Mesenchymal stem cell (in vitro differentiated cells and primary cell): ENCODE measurements at regions not wholly inside any gene's neighbourhood (a gene's known extent, or its start where the extent isn't known, plus 50 kb on each side); places are given as distances from the start of the nearest gene placed in this dataset.
"Not testable (repeated sequence)": the region's sequence is repeated elsewhere in the genome, so short reads cannot be mapped to it uniquely, and the experiment has no call there.

Source experiments
- DNase-seq: peaks from one replicate; pipeline ENCODE4 v3.0.0-alpha.2; 2013
- H2AFZ ChIP-seq: one replicate; pipeline ENCODE4 v1.6.1; 2013; ENCODE audit warnings: low read depth, mild to moderate bottlenecking, control low read depth, inconsistent platforms, low read length, moderate library complexity
- H2AK5ac ChIP-seq: 2 replicates; pipeline ENCODE4 v1.6.1; 2013; ENCODE audit warnings: low read length, moderate library complexity, mild to moderate bottlenecking, inconsistent platforms; ENCODE audit not compliant: severe bottlenecking
- H2BK120ac ChIP-seq: one replicate; pipeline ENCODE4 v1.6.1; 2013; ENCODE audit warnings: low read depth, mild to moderate bottlenecking, inconsistent platforms, low read length, moderate library complexity
- H2BK12ac ChIP-seq, 2 experiments: one replicate each; pipeline ENCODE4 v1.6.1; 2013; ENCODE audit warnings: inconsistent platforms in 2 of 2, low read length in 2 of 2, mild to moderate bottlenecking in 2 of 2, moderate library complexity in 2 of 2, control low read depth in 1 of 2
- H2BK15ac ChIP-seq: one replicate; pipeline ENCODE4 v1.6.1; 2013; ENCODE audit warnings: mild to moderate bottlenecking, low read depth, inconsistent platforms; ENCODE audit not compliant: poor library complexity, severe bottlenecking
- H2BK5ac ChIP-seq: 2 replicates; pipeline ENCODE4 v1.6.1; 2013; ENCODE audit warnings: low read depth, mild to moderate bottlenecking, low read length, control low read depth, inconsistent platforms; ENCODE audit not compliant: poor library complexity, severe bottlenecking
- H3K14ac ChIP-seq, 2 experiments: one replicate each; pipeline ENCODE4 v1.6.1; 2013; ENCODE audit warnings: inconsistent platforms in 2 of 2, low read length in 2 of 2, control low read depth in 1 of 2, mild to moderate bottlenecking in 1 of 2, moderate library complexity in 1 of 2
- H3K18ac ChIP-seq, 2 experiments: one replicate each; pipeline ENCODE4 v1.6.1; 2013; ENCODE audit warnings: inconsistent platforms in 2 of 2, low read length in 2 of 2, control low read depth in 1 of 2, low read depth in 1 of 2, mild to moderate bottlenecking in 1 of 2
- H3K23ac ChIP-seq, 2 experiments: one replicate each; pipeline ENCODE4 v1.6.1; 2013; ENCODE audit warnings: inconsistent platforms in 2 of 2, low read length in 2 of 2, mild to moderate bottlenecking in 2 of 2, moderate library complexity in 2 of 2, control low read depth in 1 of 2
- H3K27ac ChIP-seq: 2 replicates; pipeline ENCODE4 v1.5.1; 2013; ENCODE audit warnings: mild to moderate bottlenecking, moderate library complexity, low read length, control low read depth, inconsistent platforms; ENCODE audit not compliant: poor library complexity, severe bottlenecking
- H3K27me3 ChIP-seq, 2 experiments: 2 replicates each; pipeline versions ENCODE4 v1.6.1 to v1.7.0; 2013; ENCODE audit warnings: low read length in 2 of 2, mild to moderate bottlenecking in 2 of 2, moderate library complexity in 2 of 2, control low read depth in 1 of 2, inconsistent platforms in 1 of 2; ENCODE audit not compliant: control insufficient read depth in 1 of 2, insufficient read depth in 1 of 2
- H3K36me3 ChIP-seq, 2 experiments: 2 replicates each; pipeline versions ENCODE4 v1.6.1 to v1.7.0; 2013; ENCODE audit warnings: low read length in 2 of 2, control low read depth in 1 of 2, inconsistent platforms in 1 of 2, low read depth in 1 of 2, mild to moderate bottlenecking in 1 of 2; ENCODE audit not compliant: insufficient read depth in 2 of 2, control insufficient read depth in 1 of 2
- H3K4ac ChIP-seq, 2 experiments: one replicate each; pipeline ENCODE4 v1.6.1; 2013; ENCODE audit warnings: inconsistent platforms in 2 of 2, low read length in 2 of 2, mild to moderate bottlenecking in 2 of 2, moderate library complexity in 2 of 2, control low read depth in 1 of 2, low read depth in 1 of 2
- H3K4me1 ChIP-seq: 2 replicates; pipeline ENCODE4 v1.6.1; 2013; ENCODE audit warnings: low read depth, low read length, control low read depth; ENCODE audit not compliant: control insufficient read depth, insufficient read depth
- H3K4me2 ChIP-seq: 2 replicates; pipeline ENCODE4 v1.6.1; 2013; ENCODE audit warnings: low read length, mild to moderate bottlenecking, inconsistent platforms; ENCODE audit not compliant: poor library complexity, severe bottlenecking
- H3K4me3 ChIP-seq, 2 experiments: 2 replicates each; pipeline versions ENCODE4 v1.5.1 to v1.7.0; 2013; ENCODE audit warnings: low read length in 2 of 2, mild to moderate bottlenecking in 2 of 2, control low read depth in 1 of 2, low read depth in 1 of 2; ENCODE audit not compliant: insufficient read depth in 1 of 2
- H3K79me1 ChIP-seq: replicated peaks from 2 replicates; pipeline ENCODE4 v1.6.1; 2013; ENCODE audit warnings: mild to moderate bottlenecking, control low read depth, low read length, inconsistent platforms; ENCODE audit not compliant: poor library complexity, severe bottlenecking
- H3K9ac ChIP-seq: 2 replicates; pipeline ENCODE4 v1.7.0; 2013; ENCODE audit warnings: mild to moderate bottlenecking, low read length, moderate library complexity
- H3K9me3 ChIP-seq: 2 replicates; pipeline ENCODE4 v1.7.0; 2013; ENCODE audit warnings: mild to moderate bottlenecking, low read length; ENCODE audit not compliant: control insufficient read depth
- H4K8ac ChIP-seq: one replicate; pipeline ENCODE4 v1.6.1; 2013; ENCODE audit warnings: inconsistent platforms, mild to moderate bottlenecking, low read length, moderate library complexity
- H4K91ac ChIP-seq: one replicate; pipeline ENCODE4 v1.6.1; 2013; ENCODE audit warnings: mild to moderate bottlenecking, low read length, inconsistent platforms
- WGBS: methylation state at CpG from one replicate; pipeline ENCODE4 v1.1.7; 2013; ENCODE audit warnings: mixed read lengths; 5-methylcytosine and 5-hydroxymethylcytosine counted together

- Histone ChIP-seq H4K8ac (no peak overlapping the region), H3K27me3 (no peaks in the 10 kb centered on the region), H3K4ac (no peak overlapping the region), H2AK5ac (no peak overlapping the region), H2AFZ (no peak overlapping the region), H3K4me1 (peaks cover 1% of the 10 kb centered on the region), H3K4me3 (no peak overlapping the region), H2BK12ac (no peak overlapping the region), H3K9me3 (no peaks in the 10 kb centered on the region), H3K14ac (no peak overlapping the region), H2BK120ac (no peak overlapping the region), H3K4me2 (no peak overlapping the region), H3K79me1 (no peaks in the 10 kb centered on the region), H3K9ac (no peak overlapping the region), H3K36me3 (no peaks in the 10 kb centered on the region), H2BK15ac (no peak overlapping the region), H3K18ac (no peak overlapping the region), H3K23ac (no peak overlapping the region), H3K27ac (no peak overlapping the region), H2BK5ac (no peak overlapping the region), H4K91ac (no peak overlapping the region)
- WGBS = 79% methylated on average over 7 of the region's 7 CpGs
- DNase-seq = no peak
These were observed 152.9 kb upstream of the E2F7 start for GRCh38 chr12:77218278-77218677.

GRCh38 chr12:77216136-77216535 lies 150.8 kb upstream of the E2F7 start:
- H3K4me1 ChIP-seq, H3K79me1 ChIP-seq, H2AK5ac ChIP-seq, H3K36me3 ChIP-seq, H3K27me3 ChIP-seq, H3K9ac ChIP-seq, H3K4me2 ChIP-seq, H2AFZ ChIP-seq, H3K23ac ChIP-seq, H3K4me3 ChIP-seq, H4K91ac ChIP-seq, H2BK5ac ChIP-seq, DNase-seq, H2BK15ac ChIP-seq, H4K8ac ChIP-seq, H3K9me3 ChIP-seq, H2BK120ac ChIP-seq, H2BK12ac ChIP-seq, H3K4ac ChIP-seq, H3K14ac ChIP-seq, H3K27ac ChIP-seq, H3K18ac ChIP-seq: not testable (repeated sequence)
- 59% methylated on average over 2 of the region's 2 CpGs for WGBS

- Histone ChIP-seq H3K27ac (no peak overlapping the region), H4K8ac (no peak overlapping the region), H3K18ac (no peak overlapping the region), H2BK5ac (no peak overlapping the region), H3K9me3 (peaks cover 6% of the 10 kb centered on the region), H3K36me3 (no peaks in the 10 kb centered on the region), H3K23ac (no peak overlapping the region), H3K9ac (no peak overlapping the region), H2BK12ac (no peak overlapping the region), H2AFZ (no peak overlapping the region), H3K27me3 (no peaks in the 10 kb centered on the region), H3K4ac (no peak overlapping the region), H3K4me1 (peaks cover 1% of the 10 kb centered on the region), H2AK5ac (no peak overlapping the region), H3K4me3 (peak overlapping the region in 1 of 2 experiments; percentile 1), H4K91ac (no peak overlapping the region), H2BK120ac (no peak overlapping the region), H3K14ac (no peak overlapping the region), H3K4me2 (no peak overlapping the region), H2BK15ac (no peak overlapping the region), H3K79me1 (no peaks in the 10 kb centered on the region)
- DNase-seq = no peak
- WGBS = no CpG with 5 or more reads among the region's 1 CpG
These were observed 148.8 kb upstream of the E2F7 start for GRCh38 chr12:77214136-77214535.

GRCh38 chr12:77213319-77213718 lies 147.9 kb upstream of the E2F7 start:
- DNase-seq = no peak
- WGBS = 67% methylated on average over 4 of the region's 5 CpGs
- H3K4me1 ChIP-seq = peaks cover 1% of the 10 kb centered on the region
- no peaks in the 10 kb centered on the region for H3K36me3 ChIP-seq
- H2AFZ ChIP-seq = no peak overlapping the region
- peaks cover 6% of the 10 kb centered on the region for H3K9me3 ChIP-seq
- no peaks in the 10 kb centered on the region for H3K27me3 ChIP-seq
- no peak overlapping the region for H3K4ac ChIP-seq
- H3K4me2 ChIP-seq = no peak overlapping the region
- H3K18ac ChIP-seq = no peak overlapping the region
- no peak overlapping the region for H4K8ac ChIP-seq
- no peak overlapping the region for H3K27ac ChIP-seq
- H3K79me1 ChIP-seq = no peaks in the 10 kb centered on the region
- no peak overlapping the region for H3K14ac ChIP-seq
- no peak overlapping the region for H3K9ac ChIP-seq
- H2BK15ac ChIP-seq = no peak overlapping the region
- H2BK120ac ChIP-seq = no peak overlapping the region
- no peak overlapping the region for H3K23ac ChIP-seq
- no peak overlapping the region for H2AK5ac ChIP-seq
- H2BK12ac ChIP-seq = no peak overlapping the region
- H2BK5ac ChIP-seq = no peak overlapping the region
- no peak overlapping the region for H4K91ac ChIP-seq
- no peak overlapping the region for H3K4me3 ChIP-seq
